ENCODE measurements at regions not wholly inside any gene's neighbourhood (a gene's known extent, or its start where the extent isn't known, plus 50 kb on each side); places are given as distances from the start of the nearest gene placed in this dataset.

- TF ChIP-seq CTCF (IDR thresholded peaks at IDR 0.05) (no peak), ZFX (IDR thresholded peaks at IDR 0.05; ENCODE audit: borderline replicate concordance) (no peak)
Observed at GRCh38 chr1:232212253-232212652, 417.7 kb downstream of the SIPA1L2 start.

Data from 22Rv1 (cell line).